HL-60 (cell line): ENCODE measurements at regions not wholly inside any gene's neighbourhood (a gene's known extent, or its start where the extent isn't known, plus 50 kb on each side); places are given as distances from the start of the nearest gene placed in this dataset.

Experiments
- DNase-seq, 2 experiments: peaks; one replicate each; pipeline ENCODE4 v3.0.0-alpha.2; 2010 to 2020; ENCODE audit warnings: low read depth in 1 of 2, low spot score in 1 of 2
- H3K27ac ChIP-seq: fragments of 250-450 bp; sonication (Bioruptor Pico); replicated peaks from 2 replicates; pipeline ENCODE4 v1.5.1; 2020; ENCODE audit warnings: mild to moderate bottlenecking, moderate library complexity
- H3K27me3 ChIP-seq: fragments of 250-450 bp; sonication (Bioruptor Pico); 2 replicates; pipeline ENCODE4 v1.5.1; 2021; ENCODE audit warnings: mild to moderate bottlenecking, moderate library complexity; ENCODE audit not compliant: insufficient read depth, poor library complexity, severe bottlenecking
- H3K4me3 ChIP-seq: replicated peaks from 2 replicates; pipeline ENCODE4 v1.5.1; 2011; ENCODE audit warnings: mild to moderate bottlenecking, control low read depth, low read length; ENCODE audit not compliant: insufficient read depth
- CTCF ChIP-seq: IDR thresholded peaks from one replicate; pipeline ENCODE4 v1.5.1; 2011; ENCODE audit warnings: low read length, control low read depth, inconsistent platforms; ENCODE audit not compliant: insufficient read depth
- GABPA ChIP-seq: IDR thresholded peaks from 2 replicates; pipeline ENCODE4 v1.6.1; 2012; ENCODE audit warnings: low read depth
- POLR2AphosphoS5 ChIP-seq: IDR thresholded peaks from 2 replicates; pipeline ENCODE4 v1.6.1; 2012; ENCODE audit warnings: low read depth
- REST ChIP-seq: IDR thresholded peaks from 2 replicates; pipeline ENCODE4 v1.6.1; 2012; ENCODE audit warnings: low read depth; ENCODE audit not compliant: insufficient replicate concordance
- SPI1 ChIP-seq: IDR thresholded peaks from 2 replicates; pipeline ENCODE4 v1.6.1; 2012; ENCODE audit warnings: low read depth, mild to moderate bottlenecking, borderline replicate concordance

- DNase-seq: no peak
- TF ChIP-seq GABPA (no peak), CTCF (no peak), REST (no peak), POLR2AphosphoS5 (no peak), SPI1 (no peak)
- H3K27me3 ChIP-seq: no peaks in the 10 kb centered on the region
Measured at GRCh38 chr2:16464641-16465040, 201.0 kb downstream of the CYRIA start.

GRCh38 chr2:16462958-16463357, 202.7 kb downstream of the CYRIA start:
- DNase-seq: no peak
- H3K27ac ChIP-seq: no peak overlapping the region
- H3K27me3 ChIP-seq: no peaks in the 10 kb centered on the region

More at GRCh38 chr2:16464641-16465040, 201.0 kb downstream of the CYRIA start:
- Histone ChIP-seq H3K4me3 (no peak overlapping the region), H3K27ac (no peak overlapping the region)

GRCh38 chr2:16461672-16462071, 204.0 kb downstream of the CYRIA start:
- Histone ChIP-seq H3K4me3 (no peak overlapping the region), H3K27ac (no peak overlapping the region), H3K27me3 (no peaks in the 10 kb centered on the region)
- TF ChIP-seq SPI1: no peak
- no peak for TF ChIP-seq POLR2AphosphoS5
- no peak for TF ChIP-seq CTCF
- TF ChIP-seq REST: no peak
- TF ChIP-seq GABPA: no peak
- no peak for DNase-seq

More at GRCh38 chr2:16462958-16463357, 202.7 kb downstream of the CYRIA start:
- H3K4me3 ChIP-seq: no peak overlapping the region
- no peak for TF ChIP-seq CTCF
- TF ChIP-seq POLR2AphosphoS5: no peak
- TF ChIP-seq SPI1: no peak
- TF ChIP-seq GABPA: no peak
- TF ChIP-seq REST: no peak
